GM18907 (cell line): ENCODE measurements at regions not wholly inside any gene's neighbourhood (a gene's known extent, or its start where the extent isn't known, plus 50 kb on each side); places are given as distances from the start of the nearest gene placed in this dataset.
A peak's percentile ranks its signal among the peaks of the same experiment; 100 is the strongest.

Experiments
- ATAC-seq: cut with Tn5 transposase; IDR thresholded peaks from one replicate; pipeline ENCODE4 v1.9.1; 2021; ENCODE audit warnings: mild to moderate bottlenecking, moderate library complexity; ENCODE audit not compliant: unreplicated experiment

GRCh38 chr2:8089596-8089995 is 592.3 kb upstream of the ID2 start:
- no peak for ATAC-seq

GRCh38 chr2:8090748-8091700 is 590.8 kb upstream of the ID2 start:
- ATAC-seq: peak; percentile 87

- ATAC-seq: no peak
Measured at GRCh38 chr2:8094526-8094925, 587.3 kb upstream of the ID2 start.

- ATAC-seq: no peak
Measured at GRCh38 chr2:8095978-8096377, 585.9 kb upstream of the ID2 start.

DNA sequence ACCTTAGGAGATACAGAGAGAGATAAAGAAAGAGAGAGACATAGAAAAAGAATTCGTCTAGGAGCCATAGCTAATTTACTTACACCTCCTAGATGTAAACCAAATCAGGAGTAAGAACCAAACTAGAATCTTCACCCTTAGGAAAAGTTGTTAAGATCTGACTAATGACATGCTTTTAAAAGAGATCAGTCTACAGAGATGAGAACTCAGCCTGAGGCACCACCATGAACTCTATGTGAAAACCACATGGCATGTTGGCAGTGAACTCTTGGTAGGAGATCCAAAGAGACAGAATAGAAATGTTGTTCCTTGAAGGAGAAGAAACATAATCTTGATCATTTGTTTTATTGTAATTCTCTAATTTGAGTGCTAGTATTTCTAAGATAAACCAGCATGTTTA is 585.4 kb upstream of the ID2 start:
- ATAC-seq: no peak

- ATAC-seq: no peak
Measured at GRCh38 chr2:8098476-8099266, 583.2 kb upstream of the ID2 start.

DNA sequence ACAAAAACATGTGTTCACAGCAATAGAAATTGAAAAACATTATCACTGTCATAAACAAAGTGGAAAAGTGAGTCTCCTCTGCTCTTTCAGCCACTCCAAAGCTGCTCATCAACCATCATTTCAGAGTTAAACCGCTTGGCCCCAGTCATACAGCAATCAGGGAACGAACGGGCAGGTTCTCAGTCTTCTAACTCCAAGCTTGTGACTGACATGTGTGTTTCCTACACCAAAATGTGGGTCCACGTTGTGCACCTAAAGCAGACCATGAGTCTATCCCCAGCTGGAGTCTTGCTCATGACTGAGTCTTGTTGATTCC is 582.6 kb upstream of the ID2 start:
- no peak for ATAC-seq

DNA sequence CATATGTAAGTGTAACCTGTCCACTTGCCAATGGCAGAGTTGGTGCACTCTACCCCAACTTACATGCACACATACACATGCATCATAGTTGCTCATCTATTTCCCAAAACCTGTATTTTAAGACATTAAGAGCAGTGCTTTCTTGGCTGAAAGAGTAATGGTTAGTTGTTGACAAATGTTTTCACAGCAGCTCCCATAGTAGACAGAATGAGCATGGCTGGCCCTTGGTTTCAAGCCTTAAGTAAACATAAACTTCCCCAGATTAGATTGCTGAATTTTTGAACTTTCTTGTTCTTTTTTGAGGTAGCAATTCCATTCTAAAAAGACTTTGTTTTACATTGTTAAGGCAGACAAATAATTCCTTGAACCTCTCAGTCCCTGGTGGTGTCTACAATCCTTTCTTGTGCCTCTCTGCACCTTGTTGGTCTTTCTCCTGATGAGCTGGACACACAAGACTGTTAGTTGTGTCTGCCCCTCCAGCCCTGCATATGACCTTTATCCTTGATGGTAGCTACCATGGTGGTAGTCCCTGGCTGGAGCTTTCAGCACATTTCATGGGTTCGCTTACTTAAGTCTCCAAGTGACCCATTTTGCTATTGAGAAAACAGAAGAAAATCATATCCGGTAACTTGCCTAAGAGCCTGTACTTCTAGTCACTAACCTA is 580.1 kb upstream of the ID2 start:
- ATAC-seq: no peak

GRCh38 chr2:8102470-8102869 is 579.4 kb upstream of the ID2 start:
- no peak for ATAC-seq

DNA sequence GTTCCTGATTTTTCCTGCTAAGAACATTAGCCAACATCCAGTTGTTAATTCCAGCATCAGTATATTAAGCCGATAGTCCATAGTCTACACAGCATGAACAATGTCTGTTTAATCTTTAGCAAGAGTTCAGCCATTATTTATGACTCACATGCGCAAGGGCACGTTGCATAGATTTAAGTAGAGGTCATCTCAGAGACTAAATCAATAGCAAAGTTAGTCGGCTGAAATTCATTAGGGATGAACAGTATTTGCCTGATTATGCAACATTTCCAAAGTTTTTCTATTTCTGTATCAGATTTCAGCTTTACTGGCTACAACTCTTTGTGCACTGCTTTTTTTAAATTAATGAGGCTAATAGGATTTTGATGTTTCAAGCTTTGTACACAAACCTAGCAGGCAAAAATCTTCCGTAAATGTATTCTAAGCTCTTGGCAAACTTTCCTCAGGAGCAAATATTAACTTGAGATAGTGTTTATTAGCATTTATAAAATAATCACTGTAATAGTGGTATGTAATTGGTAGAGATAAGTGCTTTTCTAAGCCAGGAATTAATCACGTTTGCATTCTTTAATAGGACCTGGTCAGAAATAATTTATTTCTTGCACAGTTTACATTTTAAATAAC is 578.7 kb upstream of the ID2 start:
- no peak for ATAC-seq

DNA sequence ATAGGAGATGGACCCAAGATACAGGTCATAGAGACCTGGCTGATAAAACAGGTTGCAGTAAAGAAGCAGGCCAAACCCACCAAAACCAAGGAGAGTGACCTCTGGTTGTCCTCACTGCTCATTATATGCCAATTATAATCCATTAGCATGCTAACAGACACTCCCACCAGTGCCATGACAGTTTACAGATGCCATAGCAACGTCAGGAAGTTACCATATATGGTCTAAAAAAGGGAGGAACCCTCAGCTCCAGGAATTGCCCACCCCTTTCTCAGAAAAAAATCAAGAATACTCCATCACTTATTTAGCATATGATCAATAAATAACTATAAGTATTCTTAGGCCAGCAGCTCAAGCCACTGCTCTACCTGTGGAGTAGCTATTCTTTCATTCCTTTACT is 574.7 kb upstream of the ID2 start:
- no peak for ATAC-seq

DNA sequence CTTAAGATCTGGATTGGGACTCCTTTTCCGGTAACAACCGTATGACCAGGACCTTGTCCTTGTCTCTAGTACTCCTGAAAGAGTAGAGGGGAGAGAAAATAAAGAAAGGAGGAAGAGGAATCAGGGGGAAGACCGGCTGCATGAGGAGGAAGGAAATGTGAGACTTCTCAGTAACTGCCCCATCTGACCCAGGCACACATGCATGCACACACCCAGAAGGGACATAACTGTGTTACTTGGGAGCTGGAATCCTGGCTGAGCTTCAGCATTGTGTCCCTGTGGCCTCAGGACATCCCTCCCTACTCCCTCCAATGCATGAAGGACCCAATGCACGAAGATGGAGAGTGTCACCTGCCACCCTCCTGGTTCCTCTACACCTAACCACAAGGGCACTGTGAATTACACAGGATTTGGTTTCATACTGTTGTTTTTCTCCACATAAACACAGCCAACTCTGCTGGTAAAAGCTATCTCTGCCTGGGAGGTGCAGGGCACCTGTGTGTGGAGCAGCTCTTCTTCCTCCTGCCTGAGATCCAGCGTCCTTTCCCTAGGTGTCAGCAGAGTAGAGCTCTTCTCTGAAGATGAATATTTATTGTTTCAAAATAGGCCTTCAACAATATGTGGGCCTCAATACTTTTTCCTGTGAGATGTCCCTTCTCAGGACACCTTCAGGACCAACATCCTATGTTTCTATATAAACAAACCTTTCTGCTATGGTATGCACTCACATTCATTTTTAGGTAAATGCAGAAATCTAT is 574.1 kb upstream of the ID2 start:
- ATAC-seq: no peak

- ATAC-seq: no peak
Measured at GRCh38 chr2:8110716-8111115, 571.1 kb upstream of the ID2 start.

DNA sequence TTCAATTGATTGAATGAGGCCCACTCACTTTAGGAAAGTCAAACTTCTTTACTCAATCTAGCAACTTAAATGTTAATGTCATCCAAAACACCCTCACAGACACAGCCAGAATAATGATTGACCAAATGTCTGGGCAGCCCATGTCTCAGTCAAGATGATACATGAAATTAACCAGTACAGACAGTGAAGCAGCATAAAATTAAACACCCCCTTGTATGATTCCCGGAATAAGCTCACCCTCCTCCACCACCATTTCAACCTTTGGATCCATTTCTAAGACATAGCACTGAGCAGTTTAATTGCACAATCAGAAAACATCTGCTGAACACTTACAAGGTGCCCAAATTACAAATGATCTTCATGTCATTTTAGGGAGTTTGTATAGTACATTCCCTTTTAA is 570.7 kb upstream of the ID2 start:
- no peak for ATAC-seq

GRCh38 chr2:8115456-8115855 is 566.4 kb upstream of the ID2 start:
- ATAC-seq: no peak

- ATAC-seq: no peak
Measured at GRCh38 chr2:8115966-8116365, 565.9 kb upstream of the ID2 start.

DNA sequence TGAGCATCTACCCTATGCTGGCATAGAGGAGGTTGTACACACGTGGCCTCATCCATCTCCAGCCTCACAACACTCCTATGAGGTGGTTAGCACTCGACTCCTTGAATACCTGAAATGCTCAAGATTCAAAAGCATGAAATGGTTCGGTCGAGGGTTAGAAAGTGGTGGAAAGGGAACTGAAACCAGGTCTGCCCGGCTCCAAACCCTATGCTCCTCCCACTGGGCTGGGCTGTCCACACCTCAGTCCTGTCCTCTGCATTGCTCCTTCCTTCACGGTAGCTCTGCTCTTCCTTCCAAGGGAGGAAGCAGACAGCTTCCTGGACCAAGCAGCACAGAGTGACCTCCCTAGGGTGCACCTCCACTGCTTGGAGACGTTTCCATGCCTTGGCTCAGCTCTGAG is 565.2 kb upstream of the ID2 start:
- ATAC-seq: peak; percentile 98

GRCh38 chr2:8118940-8119781 is 562.7 kb upstream of the ID2 start:
- no peak for ATAC-seq

DNA sequence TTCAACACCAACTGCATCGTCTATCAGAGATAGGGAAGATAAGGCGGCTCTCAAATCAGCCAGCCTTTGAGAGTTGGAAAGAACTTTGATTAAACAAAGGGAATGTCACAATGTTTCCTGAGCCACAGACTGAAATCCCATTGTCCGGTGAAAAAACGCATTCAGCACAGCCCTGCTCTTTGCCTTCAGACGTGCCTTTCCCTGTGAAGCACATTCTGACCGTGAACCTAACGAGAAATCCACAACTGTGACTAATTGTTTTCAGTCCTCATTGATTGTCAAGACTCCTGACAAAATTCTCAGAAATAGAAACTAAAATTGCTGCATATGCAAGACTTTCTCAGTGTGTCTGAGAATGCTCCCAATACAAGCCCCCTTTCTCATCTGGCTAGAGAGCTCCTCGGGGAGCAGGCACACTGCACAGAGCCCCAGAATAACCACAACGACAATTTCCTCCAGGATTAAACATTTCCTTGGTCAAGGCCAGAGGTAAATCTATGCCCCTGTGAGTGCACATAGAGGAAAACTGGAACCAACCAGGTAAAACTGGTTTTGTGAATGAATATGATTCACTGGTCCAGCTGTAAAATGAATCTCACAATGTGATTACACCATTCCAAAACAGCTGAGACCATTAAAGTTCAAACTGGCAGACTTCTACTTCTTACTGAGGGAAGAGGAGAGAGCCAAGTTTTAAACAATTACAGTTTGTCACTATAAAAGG is 561.9 kb upstream of the ID2 start:
- ATAC-seq: no peak
